WTC11 (cell line): ENCODE measurements at regions not wholly inside any gene's neighbourhood (a gene's known extent, or its start where the extent isn't known, plus 50 kb on each side); places are given as distances from the start of the nearest gene placed in this dataset.

Experiments
- ATAC-seq: fragments of 200-7000 bp; cut with Tn5 transposase; 2 replicates; pipeline ENCODE4 v1.10.0; 2021; ENCODE audit warnings: mild to moderate bottlenecking, moderate library complexity
- CTCF ChIA-PET: fragments of 300-600 bp; sonication (Branson Sonifier 250); formaldehyde crosslinking; loops from one replicate; lab custom pipeline; 2021; ENCODE audit warnings: antibody characterized with exemption; lab: Charles Lee
- POLR2A ChIA-PET: fragments of 350-600 bp; sonication (Branson Sonifier 250); formaldehyde crosslinking; loops from one replicate; lab custom pipeline; 2021; ENCODE audit warnings: antibody characterized with exemption; lab: Charles Lee
- DNase-seq: peaks from one replicate; pipeline ENCODE4 v3.0.0; 2021; ENCODE audit warnings: low spot score
- H3K27ac Mint-ChIP-seq: 2 replicates; pipeline ENCODE4 v1.8.0; 2021; ENCODE audit warnings: mixed read lengths
- H3K27me3 Mint-ChIP-seq: 2 replicates; pipeline ENCODE4 v1.8.0; 2021; ENCODE audit warnings: low read depth, mild to moderate bottlenecking, moderate library complexity, mixed read lengths
- H3K36me3 Mint-ChIP-seq: 2 replicates; pipeline ENCODE4 v1.8.0; 2021; ENCODE audit warnings: mixed read lengths
- H3K4me1 Mint-ChIP-seq: 2 replicates; pipeline ENCODE4 v1.8.0; 2022; ENCODE audit warnings: mixed read lengths
- H3K4me3 Mint-ChIP-seq: 2 replicates; pipeline ENCODE4 v1.8.0; 2021; ENCODE audit warnings: mild to moderate bottlenecking, moderate library complexity, mixed read lengths
- H3K9me3 Mint-ChIP-seq: 2 replicates; pipeline ENCODE4 v1.8.0; 2021; ENCODE audit warnings: mixed read lengths
- E2F5 ChIP-seq: sonication (generic); formaldehyde crosslinking; IDR thresholded peaks from 2 replicates; pipeline ENCODE4 v1.8.1; 2022; ENCODE audit warnings: mild to moderate bottlenecking, moderate library complexity, missing genetic modification reagents
- FOXJ3 ChIP-seq: sonication (generic); formaldehyde crosslinking; IDR thresholded peaks from 2 replicates; pipeline ENCODE4 v1.9.0; 2021; ENCODE audit warnings: missing genetic modification reagents, mild to moderate bottlenecking, borderline replicate concordance
- FOXK1 ChIP-seq: sonication (generic); formaldehyde crosslinking; IDR thresholded peaks from 2 replicates; pipeline ENCODE4 v1.8.0; 2022; ENCODE audit warnings: mild to moderate bottlenecking, moderate library complexity, missing genetic modification reagents
- IRF1 ChIP-seq: sonication (generic); formaldehyde crosslinking; IDR thresholded peaks from 2 replicates; pipeline ENCODE4 v1.8.0; 2023; ENCODE audit warnings: missing genetic modification reagents
- ZNF263 ChIP-seq: sonication (generic); formaldehyde crosslinking; IDR thresholded peaks from 2 replicates; pipeline ENCODE4 v1.8.1; 2022; ENCODE audit warnings: low read depth, mild to moderate bottlenecking, moderate library complexity, missing genetic modification reagents
- ZNF416 ChIP-seq: fragments of 250-450 bp; sonication (Bioruptor Pico); IDR thresholded peaks from 2 replicates; pipeline ENCODE4 v1.9.0; 2021; ENCODE audit warnings: mild to moderate bottlenecking, inconsistent platforms
- ZNF425 ChIP-seq: fragments of 250-450 bp; sonication (Bioruptor Pico); conservative IDR thresholded peaks from 2 replicates; pipeline ENCODE4 v1.9.0; 2021; ENCODE audit warnings: mild to moderate bottlenecking
- ZNF532 ChIP-seq: fragments of 250-450 bp; sonication (Bioruptor Pico); IDR thresholded peaks from 2 replicates; pipeline ENCODE4 v1.9.0; 2021; ENCODE audit warnings: mild to moderate bottlenecking, borderline replicate concordance
- TF ChIP-seq, protein P1 (sequence below): sonication (generic); formaldehyde crosslinking; IDR thresholded peaks from 2 replicates; pipeline ENCODE4 v1.8.0; 2022; ENCODE audit warnings: mild to moderate bottlenecking, missing genetic modification reagents
- TF ChIP-seq, protein P2 (sequence below): sonication (generic); formaldehyde crosslinking; IDR thresholded peaks from 2 replicates; pipeline ENCODE4 v1.8.0; 2023; ENCODE audit warnings: mild to moderate bottlenecking, missing genetic modification reagents
- TF ChIP-seq, protein P3 (sequence below): fragments of 200-600 bp; IDR thresholded peaks from 2 replicates; pipeline ENCODE4 v1.8.0; 2022; ENCODE audit warnings: antibody characterized with exemption
- TF ChIP-seq, protein P4 (sequence below): sonication (generic); formaldehyde crosslinking; IDR thresholded peaks from 2 replicates; pipeline ENCODE4 v1.8.1; 2023; ENCODE audit warnings: mild to moderate bottlenecking, missing genetic modification reagents, borderline replicate concordance

GRCh38 chr4:111187108-111187507 lies 564.2 kb upstream of the PITX2 start:
- no peak overlapping the region for H3K27ac Mint-ChIP-seq
- TF ChIP-seq FOXK1 (CRISPR knock-in tag) = no peak
- TF ChIP-seq, protein P1, sequence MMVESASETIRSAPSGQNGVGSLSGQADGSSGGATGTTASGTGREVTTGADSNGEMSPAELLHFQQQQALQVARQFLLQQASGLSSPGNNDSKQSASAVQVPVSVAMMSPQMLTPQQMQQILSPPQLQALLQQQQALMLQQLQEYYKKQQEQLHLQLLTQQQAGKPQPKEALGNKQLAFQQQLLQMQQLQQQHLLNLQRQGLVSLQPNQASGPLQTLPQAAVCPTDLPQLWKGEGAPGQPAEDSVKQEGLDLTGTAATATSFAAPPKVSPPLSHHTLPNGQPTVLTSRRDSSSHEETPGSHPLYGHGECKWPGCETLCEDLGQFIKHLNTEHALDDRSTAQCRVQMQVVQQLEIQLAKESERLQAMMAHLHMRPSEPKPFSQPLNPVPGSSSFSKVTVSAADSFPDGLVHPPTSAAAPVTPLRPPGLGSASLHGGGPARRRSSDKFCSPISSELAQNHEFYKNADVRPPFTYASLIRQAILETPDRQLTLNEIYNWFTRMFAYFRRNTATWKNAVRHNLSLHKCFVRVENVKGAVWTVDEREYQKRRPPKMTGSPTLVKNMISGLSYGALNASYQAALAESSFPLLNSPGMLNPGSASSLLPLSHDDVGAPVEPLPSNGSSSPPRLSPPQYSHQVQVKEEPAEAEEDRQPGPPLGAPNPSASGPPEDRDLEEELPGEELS = no peak
- no peak for TF ChIP-seq IRF1 (CRISPR knock-in tag)
- TF ChIP-seq ZNF416 = no peak
- CTCF ChIA-PET = no interaction called here
- ATAC-seq = no peak
- POLR2A ChIA-PET = no interaction called here
- peaks cover 20% of the 10 kb centered on the region for H3K36me3 Mint-ChIP-seq
- DNase-seq = no peak
- no peaks in the 10 kb centered on the region for H3K27me3 Mint-ChIP-seq
- H3K9me3 Mint-ChIP-seq = peaks cover 22% of the 10 kb centered on the region
- H3K4me1 Mint-ChIP-seq = no peaks in the 10 kb centered on the region
- H3K4me3 Mint-ChIP-seq = no peak overlapping the region

- H3K27me3 Mint-ChIP-seq = no peaks in the 10 kb centered on the region
- H3K9me3 Mint-ChIP-seq = peaks cover 5% of the 10 kb centered on the region
- CTCF ChIA-PET = no interaction called here
- no peak overlapping the region for H3K4me3 Mint-ChIP-seq
- DNase-seq (no peak), ATAC-seq (no peak)
- no peaks in the 10 kb centered on the region for H3K36me3 Mint-ChIP-seq
- POLR2A ChIA-PET = no interaction called here
- H3K27ac Mint-ChIP-seq = no peak overlapping the region
- H3K4me1 Mint-ChIP-seq = no peaks in the 10 kb centered on the region
- TF ChIP-seq, protein P2, sequence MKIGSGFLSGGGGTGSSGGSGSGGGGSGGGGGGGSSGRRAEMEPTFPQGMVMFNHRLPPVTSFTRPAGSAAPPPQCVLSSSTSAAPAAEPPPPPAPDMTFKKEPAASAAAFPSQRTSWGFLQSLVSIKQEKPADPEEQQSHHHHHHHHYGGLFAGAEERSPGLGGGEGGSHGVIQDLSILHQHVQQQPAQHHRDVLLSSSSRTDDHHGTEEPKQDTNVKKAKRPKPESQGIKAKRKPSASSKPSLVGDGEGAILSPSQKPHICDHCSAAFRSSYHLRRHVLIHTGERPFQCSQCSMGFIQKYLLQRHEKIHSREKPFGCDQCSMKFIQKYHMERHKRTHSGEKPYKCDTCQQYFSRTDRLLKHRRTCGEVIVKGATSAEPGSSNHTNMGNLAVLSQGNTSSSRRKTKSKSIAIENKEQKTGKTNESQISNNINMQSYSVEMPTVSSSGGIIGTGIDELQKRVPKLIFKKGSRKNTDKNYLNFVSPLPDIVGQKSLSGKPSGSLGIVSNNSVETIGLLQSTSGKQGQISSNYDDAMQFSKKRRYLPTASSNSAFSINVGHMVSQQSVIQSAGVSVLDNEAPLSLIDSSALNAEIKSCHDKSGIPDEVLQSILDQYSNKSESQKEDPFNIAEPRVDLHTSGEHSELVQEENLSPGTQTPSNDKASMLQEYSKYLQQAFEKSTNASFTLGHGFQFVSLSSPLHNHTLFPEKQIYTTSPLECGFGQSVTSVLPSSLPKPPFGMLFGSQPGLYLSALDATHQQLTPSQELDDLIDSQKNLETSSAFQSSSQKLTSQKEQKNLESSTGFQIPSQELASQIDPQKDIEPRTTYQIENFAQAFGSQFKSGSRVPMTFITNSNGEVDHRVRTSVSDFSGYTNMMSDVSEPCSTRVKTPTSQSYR = no peak
- TF ChIP-seq E2F5 (no peak), ZNF263 (CRISPR knock-in tag) (no peak), ZNF532 (no peak), FOXJ3 (CRISPR knock-in tag) (no peak), ZNF425 (CRISPR knock-in tag) (no peak)
- TF ChIP-seq, protein P3, sequence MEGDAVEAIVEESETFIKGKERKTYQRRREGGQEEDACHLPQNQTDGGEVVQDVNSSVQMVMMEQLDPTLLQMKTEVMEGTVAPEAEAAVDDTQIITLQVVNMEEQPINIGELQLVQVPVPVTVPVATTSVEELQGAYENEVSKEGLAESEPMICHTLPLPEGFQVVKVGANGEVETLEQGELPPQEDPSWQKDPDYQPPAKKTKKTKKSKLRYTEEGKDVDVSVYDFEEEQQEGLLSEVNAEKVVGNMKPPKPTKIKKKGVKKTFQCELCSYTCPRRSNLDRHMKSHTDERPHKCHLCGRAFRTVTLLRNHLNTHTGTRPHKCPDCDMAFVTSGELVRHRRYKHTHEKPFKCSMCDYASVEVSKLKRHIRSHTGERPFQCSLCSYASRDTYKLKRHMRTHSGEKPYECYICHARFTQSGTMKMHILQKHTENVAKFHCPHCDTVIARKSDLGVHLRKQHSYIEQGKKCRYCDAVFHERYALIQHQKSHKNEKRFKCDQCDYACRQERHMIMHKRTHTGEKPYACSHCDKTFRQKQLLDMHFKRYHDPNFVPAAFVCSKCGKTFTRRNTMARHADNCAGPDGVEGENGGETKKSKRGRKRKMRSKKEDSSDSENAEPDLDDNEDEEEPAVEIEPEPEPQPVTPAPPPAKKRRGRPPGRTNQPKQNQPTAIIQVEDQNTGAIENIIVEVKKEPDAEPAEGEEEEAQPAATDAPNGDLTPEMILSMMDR = no peak
- TF ChIP-seq, protein P1 = no peak
- TF ChIP-seq, protein P4, sequence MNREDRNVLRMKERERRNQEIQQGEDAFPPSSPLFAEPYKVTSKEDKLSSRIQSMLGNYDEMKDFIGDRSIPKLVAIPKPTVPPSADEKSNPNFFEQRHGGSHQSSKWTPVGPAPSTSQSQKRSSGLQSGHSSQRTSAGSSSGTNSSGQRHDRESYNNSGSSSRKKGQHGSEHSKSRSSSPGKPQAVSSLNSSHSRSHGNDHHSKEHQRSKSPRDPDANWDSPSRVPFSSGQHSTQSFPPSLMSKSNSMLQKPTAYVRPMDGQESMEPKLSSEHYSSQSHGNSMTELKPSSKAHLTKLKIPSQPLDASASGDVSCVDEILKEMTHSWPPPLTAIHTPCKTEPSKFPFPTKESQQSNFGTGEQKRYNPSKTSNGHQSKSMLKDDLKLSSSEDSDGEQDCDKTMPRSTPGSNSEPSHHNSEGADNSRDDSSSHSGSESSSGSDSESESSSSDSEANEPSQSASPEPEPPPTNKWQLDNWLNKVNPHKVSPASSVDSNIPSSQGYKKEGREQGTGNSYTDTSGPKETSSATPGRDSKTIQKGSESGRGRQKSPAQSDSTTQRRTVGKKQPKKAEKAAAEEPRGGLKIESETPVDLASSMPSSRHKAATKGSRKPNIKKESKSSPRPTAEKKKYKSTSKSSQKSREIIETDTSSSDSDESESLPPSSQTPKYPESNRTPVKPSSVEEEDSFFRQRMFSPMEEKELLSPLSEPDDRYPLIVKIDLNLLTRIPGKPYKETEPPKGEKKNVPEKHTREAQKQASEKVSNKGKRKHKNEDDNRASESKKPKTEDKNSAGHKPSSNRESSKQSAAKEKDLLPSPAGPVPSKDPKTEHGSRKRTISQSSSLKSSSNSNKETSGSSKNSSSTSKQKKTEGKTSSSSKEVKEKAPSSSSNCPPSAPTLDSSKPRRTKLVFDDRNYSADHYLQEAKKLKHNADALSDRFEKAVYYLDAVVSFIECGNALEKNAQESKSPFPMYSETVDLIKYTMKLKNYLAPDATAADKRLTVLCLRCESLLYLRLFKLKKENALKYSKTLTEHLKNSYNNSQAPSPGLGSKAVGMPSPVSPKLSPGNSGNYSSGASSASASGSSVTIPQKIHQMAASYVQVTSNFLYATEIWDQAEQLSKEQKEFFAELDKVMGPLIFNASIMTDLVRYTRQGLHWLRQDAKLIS (CRISPR knock-in tag) = no peak
Observed at GRCh38 chr4:111198446-111198845, 575.6 kb upstream of the PITX2 start.
